NCI-H510A (cell line): ENCODE measurements at regions not wholly inside any gene's neighbourhood (a gene's known extent, or its start where the extent isn't known, plus 50 kb on each side); places are given as distances from the start of the nearest gene placed in this dataset.
"Not testable (repeated sequence)": the region's sequence is repeated elsewhere in the genome, so short reads cannot be mapped to it uniquely, and the experiment has no call there.

Experiments used
- DNase-seq: peaks from one replicate; lab custom pipeline; 2025; lab: John Stamatoyannopoulos, UW

DNA sequence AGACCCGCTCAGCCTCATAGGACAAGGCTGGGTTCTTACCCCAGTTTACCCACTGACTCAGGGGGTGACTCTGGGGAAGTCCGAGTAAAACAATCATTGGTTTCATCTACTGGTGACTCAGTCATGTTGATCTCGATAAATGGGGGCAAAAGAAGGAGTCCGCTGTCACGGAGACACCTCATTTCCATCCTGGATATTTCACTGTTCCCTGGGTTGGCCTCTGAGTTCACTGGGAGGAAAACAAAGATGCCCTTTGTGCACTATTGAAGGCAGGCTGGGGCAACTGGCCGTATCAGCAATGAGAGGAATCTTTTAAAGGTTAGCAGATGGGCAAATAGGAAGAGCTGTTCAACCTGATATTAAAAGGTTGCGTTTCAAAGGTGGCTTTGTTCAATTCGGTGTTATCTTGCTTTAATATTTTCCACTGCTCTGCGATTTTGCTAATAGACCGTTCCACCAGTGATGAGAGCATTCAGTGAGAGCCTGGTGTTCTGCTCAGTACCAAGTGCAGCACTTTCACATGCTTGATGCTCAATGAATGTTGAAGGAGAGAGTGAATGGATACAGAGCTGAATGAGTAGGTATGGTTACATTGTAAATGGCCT lies 110.2 kb upstream of the EGFLAM start:
- no peak for DNase-seq

DNA sequence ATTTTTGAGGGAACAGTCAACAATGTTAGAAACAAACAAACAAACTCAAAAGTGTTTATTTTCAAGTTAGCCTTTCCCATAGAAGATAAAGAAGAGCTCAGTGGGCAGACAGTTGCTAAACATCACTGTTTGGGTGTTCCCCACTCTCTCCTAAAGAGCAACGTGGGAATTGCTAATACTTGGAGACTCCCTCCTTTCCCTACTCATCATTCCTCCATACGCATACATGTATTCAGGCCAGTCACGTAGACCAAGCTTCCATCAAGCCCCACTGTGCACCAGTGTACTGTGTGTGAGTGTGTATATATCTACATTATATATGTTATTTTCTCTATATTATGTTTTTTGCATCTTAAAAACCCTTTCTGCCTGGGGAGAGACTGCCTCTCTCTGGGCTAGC lies 115.0 kb upstream of the EGFLAM start:
- no peak for DNase-seq

DNA sequence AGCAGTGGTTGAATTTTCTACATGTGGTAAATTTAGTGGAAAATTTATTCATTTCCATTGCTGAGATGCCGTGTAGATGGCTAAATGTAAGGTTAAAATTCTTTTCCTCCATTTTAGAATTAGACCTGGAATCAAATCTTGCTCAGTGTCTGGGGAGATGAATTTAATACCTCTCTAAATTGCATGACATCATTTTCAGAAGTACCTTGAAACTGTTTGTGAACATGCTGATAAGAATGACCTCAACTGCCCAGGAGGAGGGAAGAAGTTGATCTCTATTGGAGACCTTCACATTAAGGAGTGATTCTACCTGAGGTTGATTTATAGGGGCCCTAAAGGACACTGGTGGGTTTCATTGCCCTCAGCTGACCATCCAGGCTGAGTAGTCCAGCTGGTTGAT lies 116.7 kb upstream of the EGFLAM start:
- DNase-seq: no peak

DNA sequence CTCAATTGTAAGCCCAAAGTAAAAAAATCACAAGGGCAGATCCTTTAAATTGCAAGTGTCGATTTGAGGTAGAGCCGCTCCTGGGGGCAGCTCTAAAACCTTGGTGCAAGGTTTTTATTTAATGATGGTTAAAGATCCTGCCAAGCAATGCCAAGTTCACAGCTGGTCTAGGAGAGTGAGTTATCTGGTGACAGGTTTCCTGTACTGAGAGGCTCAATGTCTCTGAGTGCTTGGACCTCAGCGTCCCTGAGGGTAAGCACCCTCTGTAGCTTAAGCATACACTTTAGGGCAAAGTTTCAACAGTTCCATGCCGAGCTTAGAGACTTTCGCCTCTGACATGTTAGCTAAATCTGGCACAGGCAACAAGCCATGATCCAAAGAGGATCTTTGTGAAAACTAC lies 119.8 kb upstream of the EGFLAM start:
- DNase-seq: no peak

DNA sequence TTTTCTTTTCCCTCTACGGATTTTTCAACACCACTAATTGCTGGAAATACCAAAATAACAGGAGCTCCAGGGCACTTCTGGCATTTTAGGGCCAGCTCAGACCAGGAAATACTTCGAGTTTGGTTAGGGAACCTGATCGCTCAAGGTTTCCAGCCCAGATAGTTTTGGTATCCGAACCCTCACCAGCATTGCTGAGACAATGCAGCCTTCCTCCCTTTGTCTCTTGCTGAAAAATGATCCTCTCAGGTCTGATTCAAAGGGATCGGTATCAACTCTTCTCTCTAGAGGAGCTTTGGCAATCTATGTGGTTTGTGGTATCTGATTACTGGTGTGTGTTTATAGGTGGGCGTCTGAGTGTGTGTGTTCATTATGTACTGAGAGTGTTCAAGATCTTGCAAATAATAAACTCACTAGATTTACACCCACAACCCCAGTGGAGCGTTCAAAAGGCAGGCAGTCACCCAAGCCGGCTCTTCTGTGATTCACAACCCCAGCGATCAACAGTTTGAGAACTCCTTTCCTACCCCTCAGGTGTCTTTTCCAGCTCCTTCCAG lies 122.8 kb upstream of the EGFLAM start:
- DNase-seq: no peak

DNA sequence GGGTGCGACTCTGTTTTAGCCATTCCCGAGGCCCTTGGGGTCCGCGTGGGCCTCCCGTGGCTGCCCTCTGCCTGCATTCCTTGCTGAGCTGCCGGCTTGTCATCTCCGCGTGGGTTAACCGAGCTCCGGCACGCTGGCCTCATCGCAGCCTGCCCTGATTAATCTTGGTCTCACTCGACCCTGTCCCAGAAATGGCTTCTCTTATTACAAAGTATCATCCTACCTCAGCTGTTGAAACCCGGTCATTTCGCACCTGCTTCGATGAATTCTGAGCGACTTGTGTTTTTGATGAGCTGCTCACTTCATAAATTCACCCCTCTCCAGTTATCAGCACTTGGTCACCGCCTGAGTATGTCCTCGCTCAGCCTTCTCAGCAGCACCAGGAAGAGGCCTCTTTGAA lies 123.5 kb upstream of the EGFLAM start:
- no peak for DNase-seq

DNA sequence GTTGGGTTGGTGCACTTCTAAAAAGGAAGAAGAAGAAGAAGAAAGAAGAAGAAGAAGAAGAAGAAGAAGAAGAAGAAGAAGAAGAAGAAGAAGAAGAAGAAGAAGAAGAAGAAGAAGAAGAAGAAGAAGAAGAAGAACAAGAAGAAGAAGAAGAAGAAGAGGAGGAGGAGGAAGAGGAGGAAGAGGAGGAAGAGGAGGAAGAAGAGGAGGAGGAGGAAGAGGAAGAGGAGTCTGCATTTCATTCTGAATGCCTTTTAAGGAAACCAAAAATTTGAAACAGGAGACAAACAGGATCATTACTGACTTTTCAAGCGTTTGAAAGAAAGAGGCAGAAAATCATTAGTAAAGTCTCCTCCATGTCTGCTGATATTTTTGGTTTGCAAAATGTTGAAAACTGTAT lies 124.1 kb upstream of the EGFLAM start:
- DNase-seq: not testable (repeated sequence)

DNA sequence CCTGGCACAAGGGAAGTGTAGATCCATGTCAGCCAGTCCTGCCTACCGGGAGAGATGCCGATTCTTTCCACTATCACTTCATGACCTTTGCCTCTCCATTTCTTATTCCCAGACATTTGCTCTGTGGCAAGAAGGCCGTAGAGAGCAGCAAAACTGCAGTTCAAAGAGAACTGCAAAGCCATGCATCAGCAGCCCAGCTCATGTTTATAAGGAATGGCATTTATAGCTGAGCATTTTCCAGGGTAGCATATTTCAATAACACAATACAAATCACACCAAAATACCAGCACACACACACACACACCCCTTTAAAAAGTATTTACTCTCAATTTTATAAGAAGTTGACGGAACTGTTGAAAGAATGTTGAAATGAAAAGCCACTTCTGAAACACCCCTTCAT lies 126.7 kb upstream of the EGFLAM start:
- no peak for DNase-seq

DNA sequence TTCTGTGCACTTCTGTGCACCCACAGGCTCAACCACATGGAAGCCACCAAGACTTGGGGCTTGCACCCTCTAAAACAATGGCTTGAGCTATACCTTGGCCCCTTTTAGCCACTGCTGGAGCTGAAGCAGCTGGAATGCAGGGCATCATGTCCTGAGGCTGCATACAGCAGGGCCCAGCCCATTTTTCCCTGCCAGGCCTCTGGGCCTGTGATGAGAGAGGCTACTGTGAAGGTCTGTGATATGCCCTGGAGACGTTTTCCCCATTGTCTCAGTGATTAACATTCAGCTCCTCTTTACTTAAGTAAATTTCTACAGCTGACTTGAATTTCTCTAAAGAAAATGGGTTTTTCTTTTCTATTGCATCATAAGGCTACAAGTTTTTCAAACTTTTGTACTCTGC lies 134.0 kb upstream of the EGFLAM start:
- DNase-seq: no peak

DNA sequence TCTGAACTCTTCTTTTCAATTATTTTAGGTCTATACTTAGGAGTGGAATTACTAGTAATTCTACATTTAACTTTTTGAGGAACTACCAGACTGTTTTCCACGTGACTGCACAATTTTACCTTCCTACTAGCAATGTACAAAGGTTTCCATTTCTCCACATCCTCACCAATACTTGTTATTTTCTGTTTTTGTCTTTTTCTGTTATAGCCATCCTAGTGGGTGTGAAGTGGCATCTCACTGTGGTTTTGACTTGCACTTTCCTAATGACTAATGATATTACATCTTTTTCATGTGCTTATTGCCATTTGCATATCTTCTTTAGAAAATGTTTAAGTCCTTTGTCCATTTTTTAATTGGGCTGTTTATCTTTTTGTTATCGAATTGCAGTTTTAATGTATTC lies 136.9 kb upstream of the EGFLAM start:
- DNase-seq: no peak

DNA sequence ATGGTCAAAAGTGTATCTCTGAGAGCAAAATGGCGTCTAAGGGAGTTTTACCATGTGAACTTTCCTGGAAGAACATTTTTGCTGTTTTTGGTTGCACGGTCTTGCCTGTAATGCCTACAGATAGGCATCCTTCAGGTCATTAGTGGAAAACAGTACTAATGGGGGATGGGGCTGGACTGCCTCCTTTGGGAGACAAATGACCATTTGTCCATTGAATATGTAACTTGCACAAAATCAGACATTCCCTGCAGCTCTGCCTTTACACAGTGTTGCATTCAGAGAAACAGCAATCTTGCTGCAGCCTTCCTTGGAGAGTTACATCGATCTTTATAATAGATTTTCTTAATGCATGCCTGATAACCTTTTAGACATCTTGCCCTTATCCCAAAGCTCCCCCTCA lies 138.5 kb upstream of the EGFLAM start:
- no peak for DNase-seq

DNA sequence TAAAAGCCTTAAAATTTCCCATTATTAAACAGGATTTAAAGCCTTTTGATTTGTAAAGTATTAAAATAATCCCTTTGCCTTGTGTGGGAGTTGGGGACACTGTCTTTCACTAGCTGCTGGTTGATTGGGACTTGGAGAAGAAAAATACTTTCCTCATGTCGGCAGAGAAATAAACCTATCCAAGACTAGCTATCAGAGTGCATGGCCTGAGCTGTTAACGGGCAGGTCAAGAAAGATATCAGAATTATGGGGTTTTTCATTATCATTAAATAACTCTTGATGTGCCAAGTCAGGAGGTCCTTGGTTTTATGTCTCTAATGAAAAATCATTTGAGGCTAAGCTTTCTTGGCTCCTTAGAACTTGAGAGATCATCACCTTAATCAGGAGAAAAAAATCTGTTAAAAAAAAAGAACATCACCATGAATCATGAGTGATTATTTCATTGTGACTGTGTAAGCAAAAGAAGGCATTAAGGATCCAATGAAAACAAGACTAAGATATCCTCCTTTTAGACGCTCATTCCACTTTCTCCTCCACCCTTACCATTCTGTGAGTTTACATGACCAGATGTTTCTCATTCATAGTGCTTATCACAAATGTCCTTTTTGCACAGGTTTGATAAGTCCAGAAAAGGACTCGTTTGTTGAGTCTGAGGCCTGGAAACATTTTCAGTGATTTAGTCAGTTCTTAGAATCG lies 140.4 kb upstream of the EGFLAM start:
- no peak for DNase-seq

DNA sequence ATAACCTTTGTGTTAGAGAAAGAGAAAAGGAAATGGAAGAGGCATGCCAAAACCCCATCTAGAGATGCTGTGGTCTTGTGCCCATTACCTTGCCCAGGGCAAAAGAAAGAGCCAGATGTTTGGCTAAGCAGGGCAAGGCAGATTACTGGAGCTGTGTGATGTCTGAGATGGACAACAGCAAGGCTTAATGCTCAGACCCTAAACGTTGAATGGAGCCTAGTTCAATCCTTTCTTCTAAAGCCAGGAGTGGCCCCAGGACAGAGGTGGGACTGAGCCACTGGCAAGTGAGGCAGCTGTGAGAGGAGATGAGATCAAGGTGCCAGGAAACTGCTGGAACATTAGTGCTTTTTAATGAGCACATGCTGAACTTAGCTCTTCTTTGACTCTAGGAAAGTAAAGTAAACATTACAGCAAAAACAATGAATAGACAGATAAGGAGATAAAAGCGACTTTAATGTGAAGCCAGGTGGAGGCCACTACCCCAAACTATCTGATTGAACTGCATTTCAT lies 143.0 kb upstream of the EGFLAM start:
- DNase-seq: no peak

DNA sequence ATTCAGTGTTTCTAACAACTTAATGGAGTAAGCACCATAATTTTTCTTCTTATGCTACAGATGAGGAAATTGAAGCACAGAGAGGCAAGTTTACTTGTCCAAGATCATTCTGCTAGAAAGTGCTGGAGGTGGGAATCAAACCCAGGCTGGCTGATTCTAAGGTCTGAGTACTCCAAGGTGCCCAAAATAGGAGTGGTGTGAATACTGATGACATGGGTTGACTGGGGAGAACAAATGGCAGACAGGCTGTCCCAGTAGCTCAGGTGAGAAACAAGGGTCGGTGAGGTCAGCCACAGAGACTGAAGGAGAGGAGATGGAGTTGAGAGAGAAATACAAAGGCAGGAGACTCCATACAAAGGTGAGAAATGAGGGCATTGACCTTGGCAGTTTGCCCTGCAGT lies 144.5 kb upstream of the EGFLAM start:
- DNase-seq: no peak

DNA sequence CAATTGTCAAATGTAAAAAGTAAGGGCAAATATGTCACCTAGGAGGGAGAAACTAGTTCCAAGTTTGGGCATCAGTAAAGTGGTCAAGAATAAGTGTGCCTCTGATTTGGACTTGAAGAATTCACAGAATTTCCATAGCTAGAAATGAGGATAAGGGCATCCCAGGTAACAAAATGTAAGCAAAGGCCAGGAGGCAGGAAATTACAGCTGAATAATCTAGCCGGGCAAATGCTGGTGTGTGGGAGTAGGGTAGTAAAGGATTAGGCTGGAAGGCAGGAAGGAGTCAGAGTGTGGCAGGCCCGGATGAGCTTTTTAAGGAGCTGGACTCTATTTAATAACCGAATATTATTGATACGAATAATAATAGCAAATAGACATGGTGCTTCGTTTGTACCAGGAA lies 144.9 kb upstream of the EGFLAM start:
- DNase-seq: no peak

DNA sequence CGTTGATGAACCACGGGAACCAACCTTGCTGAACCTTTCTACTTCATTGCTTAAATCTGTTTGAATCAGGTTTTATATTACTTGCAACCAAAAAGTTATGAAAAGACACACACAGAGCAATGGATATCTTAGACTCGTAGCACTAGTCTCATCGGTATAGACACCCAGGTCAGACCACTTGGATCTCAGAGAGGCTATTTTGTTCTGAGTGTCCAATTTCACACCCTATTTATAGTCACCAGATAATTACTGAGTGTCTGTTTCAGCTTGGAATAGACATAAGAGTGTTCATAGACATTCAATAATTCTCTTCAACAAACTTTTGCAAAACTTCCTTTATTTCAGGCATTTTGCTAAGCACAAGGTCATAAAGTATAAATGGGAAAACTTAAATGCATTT lies 145.4 kb upstream of the EGFLAM start:
- DNase-seq: no peak

DNA sequence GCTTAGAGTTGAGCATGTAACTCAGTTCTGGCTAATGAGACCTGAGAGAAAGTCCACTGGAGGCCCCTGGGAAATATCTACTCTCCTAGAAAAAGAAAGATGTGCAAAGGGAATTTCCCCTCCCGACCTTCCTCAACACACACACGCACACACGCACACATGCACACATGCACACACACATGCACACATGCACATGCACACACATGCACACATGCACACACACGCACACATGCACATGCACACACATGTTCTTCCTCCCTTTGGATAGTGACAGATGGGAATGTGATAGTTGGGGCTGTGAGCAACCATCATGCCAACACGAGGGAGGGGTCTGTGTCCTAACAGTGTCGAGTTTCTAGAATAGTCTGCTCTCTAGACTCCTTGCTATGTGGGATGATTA lies 148.2 kb upstream of the EGFLAM start:
- no peak for DNase-seq

DNA sequence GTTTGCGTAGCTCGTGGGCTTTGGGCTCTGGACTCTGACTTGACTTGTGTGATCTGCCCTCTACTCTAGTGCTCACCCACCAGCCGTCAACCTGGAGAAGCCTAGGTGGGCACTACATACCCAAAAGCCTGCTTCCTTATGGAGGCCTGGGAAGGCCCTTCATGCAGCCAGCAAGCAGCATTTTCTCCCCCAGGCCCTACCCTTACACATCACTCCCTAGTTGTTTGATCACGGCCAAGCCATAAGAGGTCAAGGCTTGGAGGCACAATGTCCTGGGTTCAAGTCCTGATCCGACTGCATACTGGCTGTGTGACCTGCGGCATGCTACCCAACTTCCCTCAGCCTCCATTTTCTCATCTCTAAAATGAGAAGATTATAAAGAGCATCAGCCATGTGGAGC lies 151.3 kb upstream of the EGFLAM start:
- no peak for DNase-seq

DNA sequence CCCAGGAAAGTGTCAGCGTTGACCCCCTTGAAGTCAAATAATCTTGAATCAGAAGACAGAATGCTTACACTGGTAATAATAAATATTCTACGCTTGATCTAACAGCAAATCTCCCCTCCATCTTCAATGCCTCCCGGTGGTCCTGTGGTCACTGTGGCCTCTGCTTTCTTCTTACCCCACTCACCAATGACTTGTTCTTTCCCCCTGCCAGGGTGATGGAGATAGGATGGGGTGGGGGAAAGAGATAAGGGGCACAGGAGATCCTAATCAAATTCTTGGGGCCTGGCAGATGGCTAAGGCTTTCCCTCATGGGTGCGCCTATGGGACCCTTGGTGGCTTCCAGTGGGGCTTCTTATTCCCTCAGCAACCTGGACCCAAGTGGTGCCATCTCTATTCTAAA lies 152.6 kb upstream of the EGFLAM start:
- DNase-seq: no peak

DNA sequence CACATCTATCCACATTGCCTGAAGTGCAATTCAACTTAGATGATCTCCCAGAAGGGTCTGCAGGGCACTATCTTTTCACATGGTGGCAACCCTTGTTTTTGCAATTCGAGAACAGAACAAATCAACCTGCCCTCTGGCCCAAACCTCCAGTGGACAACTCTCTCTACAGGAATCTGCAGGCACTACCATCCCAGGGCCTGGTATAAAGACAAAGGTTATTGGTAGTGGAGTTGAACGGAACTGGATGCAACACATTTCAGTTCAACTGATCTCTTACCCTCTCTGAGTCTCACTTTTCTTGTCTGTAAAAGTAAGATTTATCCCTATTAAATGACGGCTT lies 153.2 kb upstream of the EGFLAM start:
- DNase-seq: no peak

DNA sequence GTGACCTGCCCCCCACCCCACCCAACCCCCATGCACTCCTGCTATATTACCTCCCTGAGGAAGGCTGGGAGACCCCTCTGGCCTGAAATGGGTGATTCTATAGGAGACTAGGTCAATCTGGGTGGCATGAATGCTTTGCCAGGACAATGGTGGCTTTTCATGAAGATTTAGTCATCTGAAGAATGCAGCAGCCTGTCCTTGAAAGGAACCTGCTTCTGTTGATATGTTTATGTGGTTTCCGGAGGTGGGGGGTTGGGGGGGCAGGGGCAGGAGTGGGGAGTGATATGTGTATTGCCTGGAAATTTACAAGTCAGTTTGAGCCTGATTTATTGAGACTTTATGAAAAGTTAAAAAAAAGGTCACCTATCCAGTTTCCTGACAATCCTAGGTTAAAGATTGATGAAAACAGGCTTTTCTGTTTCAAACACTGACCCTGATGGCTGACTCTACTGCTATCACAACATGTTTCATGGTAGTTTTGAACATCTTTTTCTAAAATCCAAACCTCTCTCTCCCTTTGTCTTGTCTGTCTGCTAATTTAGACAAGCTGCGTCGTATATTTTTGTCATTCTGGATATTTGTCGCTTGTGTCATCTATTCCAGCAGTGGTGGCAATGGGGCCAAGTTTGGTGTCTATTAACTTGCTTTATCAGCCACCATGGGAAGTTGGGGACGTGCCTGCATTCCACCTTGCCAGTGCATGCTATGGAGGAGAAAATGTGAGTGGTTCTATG lies 153.7 kb upstream of the EGFLAM start:
- DNase-seq: no peak

DNA sequence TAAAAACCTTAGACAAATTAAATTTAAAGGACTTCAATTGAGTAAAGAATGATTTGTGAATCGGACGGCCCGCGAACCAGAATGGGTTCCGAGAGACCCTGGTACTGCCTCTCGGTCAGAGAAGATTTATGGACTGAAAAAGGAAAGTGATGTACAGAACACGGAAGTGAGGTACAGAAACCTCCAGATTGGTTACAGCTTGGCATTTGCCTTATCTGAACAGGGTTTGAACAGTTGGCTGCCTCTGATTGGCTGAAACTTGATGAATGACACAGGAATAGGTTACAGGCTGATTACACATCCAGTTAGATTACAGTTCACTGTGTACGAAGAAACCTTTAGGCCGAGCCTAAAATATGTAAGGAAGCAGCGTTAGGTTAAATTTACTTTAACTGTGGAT lies 156.5 kb upstream of the EGFLAM start:
- no peak for DNase-seq
